Peyer's patch (tissue), 4 donors: ENCODE measurements at regions not wholly inside any gene's neighbourhood (a gene's known extent, or its start where the extent isn't known, plus 50 kb on each side); places are given as distances from the start of the nearest gene placed in this dataset.

Experiments used
- POLR2A ChIP-seq, 2 donors: fragments of 450-650 bp; IDR thresholded peaks; one replicate each; pipeline ENCODE4 v1.5.1; 2017; ENCODE audit warnings: antibody characterized with exemption in 2 of 2, mild to moderate bottlenecking in 2 of 2, moderate library complexity in 2 of 2
- TF ChIP-seq, protein P1 (sequence below), 6 experiments: fragments of 450-650 bp in 4 of 6; fragments of 200-600 bp in 2 of 6; sonication (generic) in 1 of 6; IDR thresholded peaks; one replicate each; pipeline ENCODE4 v1.5.1; 2017 to 2019; ENCODE audit warnings: antibody characterized with exemption in 6 of 6, mild to moderate bottlenecking in 3 of 6, moderate library complexity in 1 of 6

DNA sequence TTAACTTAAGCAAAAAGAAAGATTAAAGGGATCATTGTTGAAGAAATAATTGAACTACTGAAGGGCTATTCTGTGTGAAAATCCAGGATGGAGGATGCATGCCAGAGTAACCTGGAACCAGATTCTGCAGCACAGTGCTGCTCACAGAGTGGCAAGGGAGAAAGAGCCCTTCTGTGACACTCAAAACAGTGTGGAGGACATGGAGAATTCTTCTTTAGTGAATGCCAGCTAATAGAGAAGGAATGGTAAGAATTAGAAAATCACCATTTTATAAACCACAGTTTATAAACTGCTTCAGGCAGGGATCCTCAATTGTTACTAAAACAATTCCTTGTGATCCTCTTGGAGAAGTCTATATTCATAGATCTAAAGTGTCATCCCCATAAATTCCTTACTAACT, 70.4 kb upstream of the ARHGEF26 start:
- TF ChIP-seq, protein P1, sequence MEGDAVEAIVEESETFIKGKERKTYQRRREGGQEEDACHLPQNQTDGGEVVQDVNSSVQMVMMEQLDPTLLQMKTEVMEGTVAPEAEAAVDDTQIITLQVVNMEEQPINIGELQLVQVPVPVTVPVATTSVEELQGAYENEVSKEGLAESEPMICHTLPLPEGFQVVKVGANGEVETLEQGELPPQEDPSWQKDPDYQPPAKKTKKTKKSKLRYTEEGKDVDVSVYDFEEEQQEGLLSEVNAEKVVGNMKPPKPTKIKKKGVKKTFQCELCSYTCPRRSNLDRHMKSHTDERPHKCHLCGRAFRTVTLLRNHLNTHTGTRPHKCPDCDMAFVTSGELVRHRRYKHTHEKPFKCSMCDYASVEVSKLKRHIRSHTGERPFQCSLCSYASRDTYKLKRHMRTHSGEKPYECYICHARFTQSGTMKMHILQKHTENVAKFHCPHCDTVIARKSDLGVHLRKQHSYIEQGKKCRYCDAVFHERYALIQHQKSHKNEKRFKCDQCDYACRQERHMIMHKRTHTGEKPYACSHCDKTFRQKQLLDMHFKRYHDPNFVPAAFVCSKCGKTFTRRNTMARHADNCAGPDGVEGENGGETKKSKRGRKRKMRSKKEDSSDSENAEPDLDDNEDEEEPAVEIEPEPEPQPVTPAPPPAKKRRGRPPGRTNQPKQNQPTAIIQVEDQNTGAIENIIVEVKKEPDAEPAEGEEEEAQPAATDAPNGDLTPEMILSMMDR (IDR thresholded peaks at IDR 0.05) = no peak
- TF ChIP-seq POLR2A (IDR thresholded peaks at IDR 0.05) = no peak
